ENCODE measurements at regions not wholly inside any gene's neighbourhood (a gene's known extent, or its start where the extent isn't known, plus 50 kb on each side); places are given as distances from the start of the nearest gene placed in this dataset.
"Not testable (repeated sequence)": the region's sequence is repeated elsewhere in the genome, so short reads cannot be mapped to it uniquely, and the experiment has no call there.

DNA sequence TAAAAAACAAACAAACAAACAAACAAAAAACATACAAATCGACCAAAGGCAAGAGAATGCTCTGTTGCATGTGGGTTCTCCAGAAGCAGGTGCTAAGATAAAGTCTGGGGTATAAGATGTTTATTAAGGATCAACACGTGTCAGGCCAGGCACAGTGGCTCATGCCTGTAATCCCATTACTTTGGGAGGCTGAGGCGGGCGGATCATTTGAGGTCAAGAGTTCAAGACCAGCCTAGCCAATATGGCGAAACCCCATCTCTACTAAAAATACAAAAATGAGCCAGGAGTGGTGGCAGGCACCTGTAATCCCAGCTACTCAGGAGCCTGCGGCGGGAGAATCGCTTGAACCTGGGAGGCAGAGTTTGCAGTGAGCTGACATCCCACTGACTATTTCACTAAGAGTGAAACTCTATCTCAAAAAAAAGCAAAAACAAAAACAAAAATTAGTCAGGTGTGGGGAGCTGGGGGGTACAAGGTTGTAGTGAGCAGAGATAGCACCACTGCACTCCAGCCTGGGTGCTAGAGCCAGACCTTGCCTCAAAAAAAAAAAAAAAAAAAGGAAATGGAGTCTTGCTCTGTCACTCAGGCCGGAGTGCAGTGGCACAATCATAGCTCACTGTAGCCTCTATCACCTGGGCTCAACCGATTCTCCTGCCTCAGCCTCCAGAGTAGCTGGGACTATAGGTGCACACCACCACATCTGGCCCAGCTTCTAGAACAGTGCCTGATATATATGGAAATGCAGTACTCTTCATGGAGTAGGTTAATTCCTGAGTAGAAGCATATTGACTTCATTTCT is 86.8 kb upstream of the JARID2 start:
- no peaks in the 10 kb centered on the region for H3K9me2 ChIP-seq (replicated peaks; ENCODE audit: insufficient read depth)
- H4K20me1 ChIP-seq (ENCODE audit: insufficient read depth, poor library complexity, severe bottlenecking), result no peaks in the 10 kb centered on the region
- H3K36me3 ChIP-seq (replicated peaks; ENCODE audit: insufficient read depth, low read depth), result no peaks in the 10 kb centered on the region
- H3K27me3 ChIP-seq, result no peaks in the 10 kb centered on the region
- H3K9me3 ChIP-seq (ENCODE audit: low read depth), result no peaks in the 10 kb centered on the region
- H3K27ac ChIP-seq, result no peak overlapping the region
- no peak for TF ChIP-seq EZH2 (IDR thresholded peaks at IDR 0.05; ENCODE audit: borderline replicate concordance)
- TF ChIP-seq EZH2phosphoT487 (IDR thresholded peaks at IDR 0.05; ENCODE audit: low read depth, severe bottlenecking, unreplicated experiment), result no peak
- TF ChIP-seq CTCF (IDR thresholded peaks at IDR 0.05; ENCODE audit: poor library complexity), result no peak
- no peak for DNase-seq (ENCODE audit: low spot score)
- no peak overlapping the region for H2AFZ ChIP-seq
- no peaks in the 10 kb centered on the region for H3K79me2 ChIP-seq
- H3K4me2 ChIP-seq, result no peak overlapping the region
- H3K4me3 ChIP-seq, result no peak overlapping the region
- WGBS (ENCODE audit: low lambda C conversion rate, missing lambda C conversion rate), result 90% methylated on average over 10 of the region's 10 CpGs
- no peaks in the 10 kb centered on the region for H3K4me1 ChIP-seq (ENCODE audit: insufficient read depth)

DNA sequence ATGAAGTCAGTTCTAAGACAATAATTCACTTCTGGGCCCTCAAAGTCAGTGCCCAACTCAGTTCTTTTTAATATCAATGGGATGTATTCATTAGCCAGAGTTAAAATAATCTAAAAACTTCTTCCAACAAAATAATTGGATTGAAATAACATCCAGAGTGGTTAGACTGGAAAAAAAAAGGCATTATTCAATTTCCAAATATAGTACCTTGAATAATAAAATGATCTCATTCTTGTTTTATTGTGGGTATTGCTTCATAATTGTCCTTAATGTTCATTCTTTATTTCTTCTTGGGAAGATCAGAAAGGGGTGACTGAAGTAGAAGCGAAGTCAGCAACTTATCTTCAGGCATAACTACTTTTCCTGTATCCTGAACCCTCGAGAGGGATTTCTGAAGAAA is 85.1 kb upstream of the JARID2 start:
- no peak for DNase-seq (ENCODE audit: low spot score)
- no peaks in the 10 kb centered on the region for H4K20me1 ChIP-seq (ENCODE audit: insufficient read depth, poor library complexity, severe bottlenecking)
- H3K4me3 ChIP-seq, result no peak overlapping the region
- no peaks in the 10 kb centered on the region for H3K79me2 ChIP-seq
- TF ChIP-seq EZH2 (IDR thresholded peaks at IDR 0.05; ENCODE audit: borderline replicate concordance) (no peak), CTCF (IDR thresholded peaks at IDR 0.05; ENCODE audit: poor library complexity) (no peak), EZH2phosphoT487 (IDR thresholded peaks at IDR 0.05; ENCODE audit: low read depth, severe bottlenecking, unreplicated experiment) (no peak)
- 87% methylated on average over 2 of the region's 2 CpGs for WGBS (ENCODE audit: low lambda C conversion rate, missing lambda C conversion rate)
- H3K4me1 ChIP-seq (ENCODE audit: insufficient read depth), result no peaks in the 10 kb centered on the region
- H3K9me2 ChIP-seq (replicated peaks; ENCODE audit: insufficient read depth), result no peaks in the 10 kb centered on the region
- H2AFZ ChIP-seq, result no peak overlapping the region
- no peaks in the 10 kb centered on the region for H3K9me3 ChIP-seq (ENCODE audit: low read depth)
- H3K27ac ChIP-seq, result no peak overlapping the region
- H3K4me2 ChIP-seq, result no peak overlapping the region
- no peaks in the 10 kb centered on the region for H3K27me3 ChIP-seq
- H3K36me3 ChIP-seq (replicated peaks; ENCODE audit: insufficient read depth, low read depth), result no peaks in the 10 kb centered on the region

DNA sequence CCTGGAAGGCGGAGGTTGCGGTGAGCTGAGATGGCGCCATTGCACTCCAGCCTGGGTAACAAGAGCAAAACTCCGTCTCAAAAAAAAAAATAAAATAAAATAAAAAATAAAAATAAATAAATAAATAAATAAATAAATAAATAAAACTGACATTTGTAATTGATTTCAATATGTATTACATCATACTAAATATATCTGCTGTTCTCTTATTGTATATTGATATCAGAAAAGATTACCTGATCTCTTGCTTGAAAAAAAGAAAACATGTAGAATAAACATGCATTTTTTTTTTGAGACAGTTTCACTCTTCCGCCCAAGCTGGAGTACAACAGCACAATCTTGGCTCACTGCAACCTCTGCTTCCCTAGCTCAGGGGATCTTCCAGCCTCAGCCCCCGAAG is 81.0 kb upstream of the JARID2 start:
- not testable (repeated sequence) for H2AFZ ChIP-seq; H3K4me1 ChIP-seq (ENCODE audit: insufficient read depth); DNase-seq (ENCODE audit: low spot score); H3K9me2 ChIP-seq (replicated peaks; ENCODE audit: insufficient read depth); H3K27me3 ChIP-seq; H3K27ac ChIP-seq; H3K4me2 ChIP-seq; H3K4me3 ChIP-seq; H3K79me2 ChIP-seq; H3K9me3 ChIP-seq (ENCODE audit: low read depth); H3K36me3 ChIP-seq (replicated peaks; ENCODE audit: insufficient read depth, low read depth); H4K20me1 ChIP-seq (ENCODE audit: insufficient read depth, poor library complexity, severe bottlenecking)
- WGBS (ENCODE audit: low lambda C conversion rate, missing lambda C conversion rate), result 99% methylated on average over 6 of the region's 6 CpGs

DNA sequence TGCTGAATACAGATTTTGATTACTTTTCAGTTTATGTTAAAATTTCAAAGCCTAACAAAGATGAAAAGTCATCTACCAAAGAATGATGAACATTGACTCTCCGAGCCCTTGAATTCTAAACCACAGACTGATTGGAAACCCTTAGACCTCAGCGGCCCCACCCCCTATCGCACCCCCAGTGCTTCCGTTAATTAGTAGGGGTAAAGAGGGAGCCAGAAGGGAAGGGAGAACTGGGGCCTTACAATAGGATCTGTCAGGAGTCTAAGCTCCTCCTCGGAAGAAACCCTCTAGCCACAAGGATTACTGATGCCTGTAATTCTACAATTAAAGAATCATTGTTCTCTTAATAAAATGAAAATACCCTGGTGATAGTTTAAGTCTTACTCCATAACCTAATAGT is 79.7 kb upstream of the JARID2 start:
- 92% methylated on average over 5 of the region's 5 CpGs for WGBS (ENCODE audit: low lambda C conversion rate, missing lambda C conversion rate)
- no peak overlapping the region for H3K4me3 ChIP-seq
- no peak overlapping the region for H2AFZ ChIP-seq
- H3K36me3 ChIP-seq (replicated peaks; ENCODE audit: insufficient read depth, low read depth), result no peaks in the 10 kb centered on the region
- no peak overlapping the region for H3K4me2 ChIP-seq
- H3K27me3 ChIP-seq, result no peaks in the 10 kb centered on the region
- no peak overlapping the region for H3K27ac ChIP-seq
- no peaks in the 10 kb centered on the region for H3K9me2 ChIP-seq (replicated peaks; ENCODE audit: insufficient read depth)
- H4K20me1 ChIP-seq (ENCODE audit: insufficient read depth, poor library complexity, severe bottlenecking), result no peaks in the 10 kb centered on the region
- no peaks in the 10 kb centered on the region for H3K4me1 ChIP-seq (ENCODE audit: insufficient read depth)
- H3K79me2 ChIP-seq, result no peaks in the 10 kb centered on the region
- no peak for DNase-seq (ENCODE audit: low spot score)
- H3K9me3 ChIP-seq (ENCODE audit: low read depth), result no peaks in the 10 kb centered on the region
- TF ChIP-seq CTCF (IDR thresholded peaks at IDR 0.05; ENCODE audit: poor library complexity) (no peak), EZH2phosphoT487 (IDR thresholded peaks at IDR 0.05; ENCODE audit: low read depth, severe bottlenecking, unreplicated experiment) (no peak), EZH2 (IDR thresholded peaks at IDR 0.05; ENCODE audit: borderline replicate concordance) (no peak)
